Naive thymus-derived CD8-positive, alpha-beta T cell (primary cell): ENCODE measurements at regions not wholly inside any gene's neighbourhood (a gene's known extent, or its start where the extent isn't known, plus 50 kb on each side); places are given as distances from the start of the nearest gene placed in this dataset.

Source experiments
- ATAC-seq, 2 donors: fragments of 150-1000 bp; cut with Tn5 transposase in 1 of 2; sonication (Bioruptor Pico), chemical (Tn5 transposase) in 1 of 2; 1 replicate in 1 of 2; 2 replicates in 1 of 2; pipeline ENCODE4 v1.10.0; 2021; ENCODE audit warnings: mild to moderate bottlenecking in 2 of 2, moderate library complexity in 2 of 2
- POLR2A ChIA-PET: fragments of 350-600 bp; sonication (Branson Sonifier 250); formaldehyde crosslinking; loops from one replicate; lab custom pipeline; 2021; ENCODE audit warnings: antibody characterized with exemption; lab: Charles Lee
- DNase-seq, 10 donors: peaks; one replicate each; pipeline versions ENCODE4 v3.0.0 to v3.0.0-alpha.2; 2020 to 2022
- H3K27ac Mint-ChIP-seq, 10 donors: one replicate each; pipeline ENCODE4 v1.8.0; 2020 to 2022; ENCODE audit warnings: mild to moderate bottlenecking in 10 of 10, mixed read lengths in 10 of 10, moderate library complexity in 4 of 10, inconsistent platforms in 1 of 10
- H3K27me3 Mint-ChIP-seq, 5 donors: one replicate each; pipeline ENCODE4 v1.8.0; 2021 to 2022; ENCODE audit warnings: mixed read lengths in 5 of 5
- H3K36me3 Mint-ChIP-seq, 3 donors: one replicate each; pipeline ENCODE4 v1.8.0; 2020 to 2022; ENCODE audit warnings: mixed read lengths in 3 of 3, mild to moderate bottlenecking in 2 of 3, inconsistent platforms in 1 of 3
- H3K4me1 Mint-ChIP-seq, 4 donors: one replicate each; pipeline ENCODE4 v1.8.0; 2021 to 2022; ENCODE audit warnings: mixed read lengths in 4 of 4
- H3K4me3 Mint-ChIP-seq, 10 donors: one replicate each; pipeline ENCODE4 v1.8.0; 2020 to 2022; ENCODE audit warnings: mild to moderate bottlenecking in 10 of 10, mixed read lengths in 10 of 10, moderate library complexity in 6 of 10, inconsistent platforms in 1 of 10
- H3K9me3 Mint-ChIP-seq, 9 donors: one replicate each; pipeline ENCODE4 v1.8.0; 2020 to 2022; ENCODE audit warnings: mixed read lengths in 9 of 9, mild to moderate bottlenecking in 3 of 9, inconsistent platforms in 1 of 9, moderate library complexity in 1 of 9

DNA sequence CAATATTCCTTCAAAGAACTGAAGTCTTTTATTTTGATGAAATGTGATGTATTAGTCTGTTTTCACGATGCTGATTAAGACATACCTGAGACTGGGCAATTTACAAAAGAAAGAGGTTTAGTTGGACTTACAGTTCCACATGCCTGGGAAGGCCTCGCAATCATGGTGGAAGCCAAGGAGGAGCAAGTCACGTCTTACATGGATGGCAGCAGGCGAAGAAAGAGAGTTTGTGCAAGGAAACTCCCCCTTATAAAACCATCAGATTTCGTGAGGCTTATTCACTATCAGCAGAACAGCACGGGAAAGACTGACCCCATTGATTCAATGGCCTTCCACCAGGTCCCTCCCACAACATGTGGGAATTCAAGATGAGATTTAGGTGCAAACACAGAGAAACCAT lies 750.3 kb upstream of the KCND2 start:
- no peak for ATAC-seq
- POLR2A ChIA-PET, result no interaction called here
- Mint-ChIP-seq H3K4me3 (no peak overlapping the region), H3K4me1 (no peaks in the 10 kb centered on the region), H3K36me3 (no peaks in the 10 kb centered on the region), H3K27ac (no peak overlapping the region), H3K9me3 (peaks cover 0 to 28% (median 7%) of the 10 kb centered on the region in 9 donors), H3K27me3 (no peaks in the 10 kb centered on the region)
- no peak for DNase-seq

DNA sequence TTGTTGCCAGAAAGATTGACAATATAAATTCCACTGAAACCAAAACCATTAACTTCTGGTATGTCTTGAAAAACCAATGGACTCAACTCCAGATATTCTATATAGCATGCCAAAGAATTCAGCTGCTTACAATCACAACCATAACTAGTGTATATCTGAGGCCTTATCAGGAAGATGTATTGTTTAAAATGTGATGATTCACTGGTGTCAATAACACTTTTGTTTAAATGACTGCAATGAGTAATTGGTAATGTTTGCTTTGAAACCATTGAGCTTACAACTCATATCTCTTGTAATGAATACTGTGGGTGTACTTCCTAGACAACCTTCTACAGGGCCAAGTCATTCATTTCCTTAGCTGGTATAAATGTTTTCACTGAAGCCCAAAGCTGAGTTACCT lies 727.9 kb upstream of the KCND2 start:
- H3K27ac Mint-ChIP-seq, result no peak overlapping the region

DNA sequence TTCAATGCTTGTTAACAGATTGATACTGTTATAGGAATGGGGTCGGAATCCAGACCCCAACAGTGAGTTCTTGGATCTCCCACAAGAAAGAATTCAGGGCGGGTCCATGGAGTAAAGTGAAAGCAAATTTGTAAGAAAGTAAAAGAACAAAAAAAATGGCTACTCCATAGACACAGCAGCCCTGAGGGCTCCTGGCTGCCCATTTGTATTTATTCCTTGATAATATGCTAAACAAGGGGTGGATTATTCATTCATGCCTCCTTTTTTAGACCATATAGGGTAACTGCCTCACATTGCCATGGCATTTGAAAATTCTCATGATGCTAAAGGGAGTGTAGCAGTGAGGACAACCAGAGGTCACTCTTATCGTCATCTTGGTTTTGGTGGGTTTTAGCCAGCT lies 717.2 kb upstream of the KCND2 start:
- ATAC-seq (no peak), DNase-seq (no peak)
- Mint-ChIP-seq H3K4me3 (no peak overlapping the region), H3K9me3 (peaks cover 0 to 9% (median 5%) of the 10 kb centered on the region in 9 donors), H3K36me3 (no peaks in the 10 kb centered on the region), H3K27me3 (no peaks in the 10 kb centered on the region), H3K27ac (no peak overlapping the region), H3K4me1 (no peaks in the 10 kb centered on the region)
- POLR2A ChIA-PET, result no interaction called here

More for the DNA sequence above, 727.9 kb upstream of the KCND2 start:
- Mint-ChIP-seq H3K27me3 (no peaks in the 10 kb centered on the region), H3K4me3 (no peak overlapping the region), H3K36me3 (no peaks in the 10 kb centered on the region), H3K9me3 (peaks cover 0 to 7% (median 3%) of the 10 kb centered on the region in 9 donors), H3K4me1 (no peaks in the 10 kb centered on the region)
- no peak for DNase-seq
- ATAC-seq, result no peak
- POLR2A ChIA-PET, result no interaction called here

DNA sequence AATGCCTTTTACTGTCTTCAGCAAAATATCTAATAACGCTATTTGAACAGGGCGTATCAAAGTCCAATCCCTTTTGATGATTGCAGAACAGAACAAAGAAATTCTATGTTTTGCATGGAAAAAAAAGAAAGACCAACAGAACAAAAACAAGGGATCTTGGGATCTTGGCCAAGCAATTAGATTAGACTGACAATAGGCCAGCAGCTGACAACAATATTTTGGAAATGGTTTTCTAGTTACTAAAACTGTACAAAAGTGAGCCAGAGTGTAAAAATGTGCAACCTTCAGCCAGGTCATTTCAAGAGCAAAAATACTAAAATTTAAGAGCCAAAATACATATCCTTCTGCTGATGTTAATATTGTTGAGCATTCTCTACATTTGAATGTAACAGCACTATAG lies 716.5 kb upstream of the KCND2 start:
- ATAC-seq (no peak), DNase-seq (no peak)
- Mint-ChIP-seq H3K27me3 (no peaks in the 10 kb centered on the region), H3K27ac (no peak overlapping the region), H3K4me3 (no peak overlapping the region), H3K36me3 (no peaks in the 10 kb centered on the region), H3K9me3 (peaks cover 0 to 9% (median 5%) of the 10 kb centered on the region in 9 donors), H3K4me1 (no peaks in the 10 kb centered on the region)
- POLR2A ChIA-PET, result no interaction called here

DNA sequence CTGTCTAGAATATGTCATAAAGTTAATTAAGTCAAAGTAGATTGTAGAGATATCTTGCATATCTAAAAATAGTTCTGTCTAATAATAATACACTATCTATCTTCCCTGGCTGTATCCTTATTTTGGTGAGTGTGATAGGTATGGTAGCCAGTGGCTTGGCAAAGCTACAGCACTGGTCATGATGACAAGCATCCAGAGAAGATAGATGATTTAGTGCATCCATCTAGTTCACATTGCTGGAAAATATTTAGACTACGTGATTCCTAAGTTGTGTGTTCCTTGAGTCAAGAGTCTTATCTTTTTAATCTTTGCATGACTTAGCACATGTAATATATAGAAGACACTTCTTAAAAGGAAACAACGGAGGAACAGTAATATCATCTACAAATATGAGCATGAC lies 711.2 kb upstream of the KCND2 start:
- no peak overlapping the region for H3K4me3 Mint-ChIP-seq
- POLR2A ChIA-PET, result no interaction called here
- no peaks in the 10 kb centered on the region for H3K4me1 Mint-ChIP-seq
- no peaks in the 10 kb centered on the region for H3K27me3 Mint-ChIP-seq
- peaks cover 0 to 5% (median 0%) of the 10 kb centered on the region in 3 donors for H3K36me3 Mint-ChIP-seq
- ATAC-seq, result no peak
- H3K27ac Mint-ChIP-seq, result no peak overlapping the region
- peaks cover 0 to 33% (median 5%) of the 10 kb centered on the region in 9 donors for H3K9me3 Mint-ChIP-seq
- no peak for DNase-seq

DNA sequence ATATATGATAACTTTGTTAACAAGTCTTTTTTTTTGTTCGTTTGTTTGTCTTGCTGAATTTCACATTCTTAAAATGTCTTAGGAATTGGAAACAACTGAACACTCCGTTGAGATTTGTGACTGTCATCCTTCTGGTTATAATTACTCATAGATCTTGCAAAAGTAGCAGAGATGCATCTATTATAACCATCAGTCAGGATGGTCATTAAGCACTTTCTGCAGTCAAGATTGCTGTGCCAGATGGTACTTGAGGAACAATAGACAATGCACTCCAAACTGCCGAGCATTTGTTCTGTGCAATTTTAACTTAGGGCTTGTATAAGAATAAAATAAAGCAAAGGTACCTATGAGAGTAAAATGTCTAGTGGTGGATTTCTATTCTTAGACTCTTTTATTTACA lies 710.1 kb upstream of the KCND2 start:
- POLR2A ChIA-PET, result no interaction called here
- H3K4me3 Mint-ChIP-seq, result no peak overlapping the region
- no peaks in the 10 kb centered on the region for H3K27me3 Mint-ChIP-seq
- DNase-seq (no peak), ATAC-seq (no peak)
- H3K4me1 Mint-ChIP-seq, result no peaks in the 10 kb centered on the region
- peaks cover 0 to 33% (median 5%) of the 10 kb centered on the region in 9 donors for H3K9me3 Mint-ChIP-seq
- H3K27ac Mint-ChIP-seq, result no peak overlapping the region
- peaks cover 0 to 5% (median 0%) of the 10 kb centered on the region in 3 donors for H3K36me3 Mint-ChIP-seq

DNA sequence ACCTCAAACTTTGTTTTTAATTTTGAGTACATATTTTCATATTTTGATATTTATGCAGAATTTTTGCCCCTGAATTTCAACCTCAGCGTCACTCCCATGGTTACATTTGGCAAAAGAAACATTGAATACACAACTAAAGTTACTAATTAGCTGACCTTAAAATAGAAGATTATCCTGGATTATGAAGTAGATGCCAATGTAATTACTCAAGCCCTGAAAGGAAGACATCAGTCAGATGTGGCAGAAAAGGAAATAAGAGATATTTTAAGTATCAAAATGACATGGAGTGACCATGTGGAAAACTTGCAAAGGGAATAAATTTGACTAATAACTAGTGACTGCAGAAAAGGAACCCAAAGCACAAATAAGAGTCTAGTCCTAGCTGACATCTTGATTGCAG lies 701.3 kb upstream of the KCND2 start:
- no peak for ATAC-seq
- Mint-ChIP-seq H3K4me3 (no peak overlapping the region), H3K4me1 (no peaks in the 10 kb centered on the region), H3K9me3 (peaks cover 0 to 13% (median 2%) of the 10 kb centered on the region in 9 donors), H3K27ac (no peak overlapping the region), H3K36me3 (no peaks in the 10 kb centered on the region), H3K27me3 (no peaks in the 10 kb centered on the region)
- no peak for DNase-seq
- POLR2A ChIA-PET, result no interaction called here

DNA sequence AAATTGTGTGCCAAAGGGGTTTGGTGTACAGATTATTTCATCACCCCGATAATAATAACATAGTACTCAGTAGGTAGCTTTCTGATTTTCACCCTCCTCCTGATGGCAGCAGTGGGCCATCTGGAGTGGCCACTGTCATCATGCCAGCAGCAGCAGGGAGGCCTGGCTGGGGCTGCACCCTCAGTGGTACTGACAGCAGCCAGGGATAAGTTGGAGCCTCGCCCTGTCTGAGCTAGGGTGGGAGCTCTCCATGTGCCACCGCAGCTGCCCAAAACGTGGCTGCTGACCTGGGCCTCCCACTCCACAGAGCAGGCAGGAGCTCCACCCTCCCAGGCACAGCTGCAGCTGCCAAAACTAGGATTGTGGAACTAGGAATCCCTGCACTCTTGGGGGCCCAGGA lies 700.8 kb upstream of the KCND2 start:
- no peak overlapping the region for H3K27ac Mint-ChIP-seq
- POLR2A ChIA-PET, result no interaction called here
- H3K9me3 Mint-ChIP-seq, result peaks cover 0 to 13% (median 2%) of the 10 kb centered on the region in 9 donors
- H3K4me3 Mint-ChIP-seq, result no peak overlapping the region
- no peaks in the 10 kb centered on the region for H3K36me3 Mint-ChIP-seq
- ATAC-seq, result no peak
- no peaks in the 10 kb centered on the region for H3K4me1 Mint-ChIP-seq
- H3K27me3 Mint-ChIP-seq, result no peaks in the 10 kb centered on the region
- DNase-seq, result no peak

DNA sequence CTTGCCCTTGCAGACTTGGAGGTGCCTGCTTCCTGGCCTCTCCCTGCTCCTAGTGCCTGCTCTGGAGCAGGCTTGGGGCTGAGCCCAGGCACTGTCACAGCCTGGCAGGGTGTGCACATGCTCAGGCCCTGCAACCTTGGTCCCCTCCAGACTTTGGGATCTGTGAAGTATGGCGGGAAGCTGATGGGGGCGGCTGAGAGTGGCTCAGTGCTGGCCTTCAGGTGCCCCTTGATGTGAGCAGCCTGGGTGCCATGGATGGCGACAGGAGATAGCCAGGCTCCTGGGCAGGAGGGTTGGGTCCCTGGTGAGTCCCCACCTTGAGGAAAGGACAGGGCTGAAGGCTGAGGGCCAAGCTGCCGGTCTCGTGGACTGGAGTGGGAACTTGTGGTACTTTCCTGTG lies 700.4 kb upstream of the KCND2 start:
- no peak for ATAC-seq
- no peak overlapping the region for H3K27ac Mint-ChIP-seq
- no peaks in the 10 kb centered on the region for H3K4me1 Mint-ChIP-seq
- no peak overlapping the region for H3K4me3 Mint-ChIP-seq
- H3K27me3 Mint-ChIP-seq, result no peaks in the 10 kb centered on the region
- peaks cover 0 to 13% (median 2%) of the 10 kb centered on the region in 9 donors for H3K9me3 Mint-ChIP-seq
- H3K36me3 Mint-ChIP-seq, result no peaks in the 10 kb centered on the region
- DNase-seq, result no peak
- POLR2A ChIA-PET, result no interaction called here

DNA sequence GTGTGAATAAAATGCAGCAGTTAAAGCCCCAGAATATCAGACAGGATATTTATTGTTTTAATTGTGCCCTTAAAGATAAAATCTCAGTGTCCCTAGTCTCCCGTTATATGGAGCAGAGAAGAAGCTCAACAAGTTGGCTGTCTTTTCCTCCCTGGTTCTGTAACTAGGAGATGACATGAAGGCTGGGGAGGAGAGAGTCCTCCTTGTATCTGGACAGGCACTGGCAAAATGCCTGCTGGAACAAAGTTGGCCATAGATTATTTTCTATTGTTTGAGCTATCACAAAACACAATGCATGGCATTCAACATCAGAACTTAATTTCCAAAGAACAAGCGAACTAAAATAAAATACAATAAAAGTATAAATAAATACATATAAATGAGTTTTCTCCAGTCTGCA lies 694.9 kb upstream of the KCND2 start:
- Mint-ChIP-seq H3K27ac (no peak overlapping the region), H3K4me1 (no peaks in the 10 kb centered on the region), H3K36me3 (no peaks in the 10 kb centered on the region), H3K4me3 (no peak overlapping the region), H3K27me3 (no peaks in the 10 kb centered on the region), H3K9me3 (peaks cover 0 to 13% (median 3%) of the 10 kb centered on the region in 9 donors)
- POLR2A ChIA-PET, result no interaction called here
- no peak for DNase-seq
- ATAC-seq, result no peak

DNA sequence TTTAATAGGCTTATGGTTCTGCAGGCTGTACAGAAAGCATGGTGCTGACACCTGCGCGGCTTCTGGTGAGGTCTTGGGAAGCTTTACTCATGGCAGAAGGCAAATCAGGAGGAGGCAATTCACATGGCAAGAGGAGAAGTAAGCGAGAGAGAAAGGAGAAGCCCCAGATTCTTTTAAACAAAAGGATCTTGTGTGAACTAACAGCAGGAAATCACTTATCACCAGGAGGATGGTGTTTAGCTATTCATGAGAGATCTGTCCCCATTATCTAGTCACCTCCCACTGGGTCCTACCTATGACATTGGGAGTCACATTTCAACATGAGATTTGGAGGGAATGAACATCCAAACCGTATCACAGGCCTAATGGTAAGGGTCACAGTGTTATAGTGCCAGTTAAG lies 678.0 kb upstream of the KCND2 start:
- POLR2A ChIA-PET, result no interaction called here
- Mint-ChIP-seq H3K9me3 (peaks cover 0 to 11% (median 4%) of the 10 kb centered on the region in 9 donors), H3K27ac (no peak overlapping the region), H3K4me3 (no peak overlapping the region), H3K36me3 (no peaks in the 10 kb centered on the region), H3K27me3 (no peaks in the 10 kb centered on the region), H3K4me1 (no peaks in the 10 kb centered on the region)
- no peak for DNase-seq
- ATAC-seq, result no peak

DNA sequence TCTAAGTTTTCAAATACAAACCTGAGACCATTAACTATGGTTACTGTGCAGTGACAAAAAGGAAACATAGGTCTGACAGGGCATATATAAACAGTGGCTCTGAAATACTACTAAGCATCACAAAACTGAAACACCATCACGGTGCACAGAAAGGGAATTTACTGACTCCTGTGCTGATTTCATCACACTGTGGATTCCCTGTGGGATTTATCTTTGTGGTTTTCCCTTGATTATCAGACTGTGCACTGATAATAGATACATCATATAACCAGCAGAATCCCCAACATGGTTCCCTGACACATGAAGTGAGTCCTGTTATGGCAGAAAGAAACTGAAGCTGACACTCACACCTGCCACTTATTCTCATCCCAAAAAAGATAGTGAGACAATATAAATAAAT lies 676.3 kb upstream of the KCND2 start:
- H3K27me3 Mint-ChIP-seq, result no peaks in the 10 kb centered on the region
- no peak for DNase-seq
- H3K9me3 Mint-ChIP-seq, result peaks cover 0 to 16% (median 4%) of the 10 kb centered on the region in 9 donors
- no peaks in the 10 kb centered on the region for H3K4me1 Mint-ChIP-seq
- ATAC-seq, result no peak
- H3K27ac Mint-ChIP-seq, result no peak overlapping the region
- POLR2A ChIA-PET, result no interaction called here
- H3K4me3 Mint-ChIP-seq, result no peak overlapping the region
- H3K36me3 Mint-ChIP-seq, result no peaks in the 10 kb centered on the region

DNA sequence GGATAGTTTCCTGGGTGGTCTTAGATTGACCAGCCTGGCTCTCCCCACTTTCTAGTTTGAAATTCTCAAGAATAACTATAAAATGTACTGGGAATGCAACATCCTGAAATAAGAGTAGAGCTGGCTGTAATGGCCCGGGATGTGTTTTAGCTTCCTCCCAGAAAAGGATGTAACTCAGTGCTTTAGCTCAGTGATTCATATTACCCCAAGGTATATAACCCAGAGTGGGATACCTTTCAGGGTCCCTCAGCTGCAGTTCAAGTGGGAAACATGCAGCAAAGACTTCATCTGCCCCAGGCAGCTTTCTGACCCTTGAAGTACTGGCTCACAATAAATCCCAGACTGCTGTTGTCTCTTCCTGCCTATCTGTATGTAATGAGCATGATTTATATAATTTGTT lies 666.7 kb upstream of the KCND2 start:
- H3K36me3 Mint-ChIP-seq, result no peaks in the 10 kb centered on the region
- no peak for ATAC-seq
- peaks cover 0 to 27% (median 11%) of the 10 kb centered on the region in 9 donors for H3K9me3 Mint-ChIP-seq
- DNase-seq, result no peak
- no peak overlapping the region for H3K4me3 Mint-ChIP-seq
- H3K27ac Mint-ChIP-seq, result no peak overlapping the region
- H3K27me3 Mint-ChIP-seq, result no peaks in the 10 kb centered on the region
- POLR2A ChIA-PET, result no interaction called here
- H3K4me1 Mint-ChIP-seq, result no peaks in the 10 kb centered on the region

DNA sequence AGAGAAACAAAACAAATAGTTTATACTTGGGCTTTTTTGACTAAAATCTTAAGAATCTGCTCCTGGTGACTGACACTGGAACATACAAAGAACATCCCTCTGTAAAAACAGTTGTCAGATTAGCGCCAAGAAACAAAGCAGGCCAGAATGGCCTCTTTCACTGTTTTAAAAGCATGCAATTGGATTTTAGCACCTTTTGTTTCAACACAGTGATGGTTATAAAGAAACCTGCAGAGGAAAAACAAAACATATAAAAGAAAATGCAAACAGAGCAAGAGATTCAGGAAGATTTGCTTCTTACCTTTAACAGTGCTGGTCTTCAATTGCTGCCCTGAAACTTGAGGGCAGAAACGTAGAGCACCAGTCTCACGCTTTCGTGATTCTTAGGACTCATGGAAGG lies 652.2 kb upstream of the KCND2 start:
- Mint-ChIP-seq H3K9me3 (peaks cover 0 to 26% (median 7%) of the 10 kb centered on the region in 9 donors), H3K4me3 (no peak overlapping the region), H3K4me1 (no peaks in the 10 kb centered on the region), H3K27me3 (no peaks in the 10 kb centered on the region), H3K27ac (no peak overlapping the region), H3K36me3 (no peaks in the 10 kb centered on the region)
- POLR2A ChIA-PET, result no interaction called here
- ATAC-seq (no peak), DNase-seq (no peak)
